GM18951 (cell line): ENCODE measurements at regions not wholly inside any gene's neighbourhood (a gene's known extent, or its start where the extent isn't known, plus 50 kb on each side); places are given as distances from the start of the nearest gene placed in this dataset.

Experiments used
- POLR2A ChIP-seq: IDR thresholded peaks from 4 replicates; pipeline ENCODE4 v1.6.1; 2011; ENCODE audit warnings: mild to moderate bottlenecking; ENCODE audit not compliant: insufficient read length, insufficient read depth; ENCODE audit errors: extremely low read depth
- in situ Hi-C: fragments of 300-500 bp; cut with MboI; formaldehyde crosslinking; loops from one replicate; pipeline ENCODE4 v1.12.0; 2022; ENCODE audit warnings: low sequenced_read_pairs, mixed read lengths, inconsistent platforms; ENCODE audit not compliant: unreplicated experiment

GRCh38 chr4:147370473-147370872, 110.4 kb upstream of the EDNRA start:
- no peak for TF ChIP-seq POLR2A
- in situ Hi-C loops: no loop called here

GRCh38 chr4:147370881-147371280, 110.0 kb upstream of the EDNRA start:
- no peak for TF ChIP-seq POLR2A
- in situ Hi-C loops: no loop called here

GRCh38 chr4:147371661-147372060, 109.2 kb upstream of the EDNRA start:
- no peak for TF ChIP-seq POLR2A
- in situ Hi-C loops: no loop called here

DNA sequence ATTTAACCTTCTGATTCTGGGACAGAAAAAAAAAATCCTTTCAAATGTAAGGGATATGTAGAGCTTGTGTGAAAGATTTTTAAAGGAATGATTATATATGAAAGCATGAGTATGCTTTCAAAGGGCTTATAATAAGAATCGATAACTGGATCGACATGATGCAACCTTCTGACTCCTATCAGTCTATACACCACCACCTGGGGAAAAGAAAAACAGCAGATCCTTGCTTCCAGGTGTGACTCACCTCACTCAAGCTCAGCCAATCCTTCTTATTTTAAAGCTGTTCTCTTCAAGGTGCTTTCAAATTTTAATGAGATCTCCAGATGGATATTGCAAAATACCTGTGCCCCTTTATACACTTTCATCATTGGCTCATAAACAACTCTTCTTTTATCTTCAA, 102.1 kb upstream of the EDNRA start:
- in situ Hi-C loops: no loop called here
- TF ChIP-seq POLR2A: no peak

DNA sequence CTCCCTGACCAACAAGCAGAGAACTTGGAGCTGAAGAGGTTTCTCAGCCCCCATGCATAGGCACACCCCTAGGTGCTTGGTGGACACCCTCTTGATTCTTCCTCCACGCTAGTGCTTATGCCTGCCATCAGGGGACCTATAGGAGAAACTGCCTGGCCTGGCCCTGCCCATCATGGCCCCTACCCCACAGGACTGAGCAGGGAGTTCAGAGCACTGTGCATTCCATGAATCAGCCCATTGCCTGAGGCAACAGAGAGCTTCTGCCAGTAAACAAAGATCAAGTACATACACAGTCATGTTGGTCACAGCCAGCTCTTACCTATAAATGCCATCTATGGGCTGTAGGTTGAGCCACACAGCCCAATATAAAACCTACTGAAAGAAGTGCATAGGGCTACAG, 99.1 kb upstream of the EDNRA start:
- in situ Hi-C loops: no loop called here
- TF ChIP-seq POLR2A: no peak

DNA sequence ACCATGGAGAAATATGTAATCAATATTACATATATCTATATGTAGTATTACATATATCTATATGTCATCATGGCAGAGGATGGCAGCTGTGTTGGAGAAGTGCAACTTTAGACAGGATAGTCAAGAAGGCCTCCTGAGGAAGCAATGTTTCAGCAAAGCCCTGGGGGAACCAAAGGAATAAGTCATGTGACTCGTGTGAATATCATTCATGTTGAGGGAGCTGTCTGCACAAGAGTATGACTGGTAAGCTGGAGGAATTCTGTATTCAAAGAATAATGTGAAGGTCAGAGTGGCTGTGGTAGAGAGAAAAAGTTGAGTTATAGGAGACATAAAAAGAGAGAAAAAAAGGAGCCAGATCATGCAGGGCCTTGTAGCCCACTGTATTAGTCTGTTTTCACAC, 92.9 kb upstream of the EDNRA start:
- in situ Hi-C loops: no loop called here
- no peak for TF ChIP-seq POLR2A

DNA sequence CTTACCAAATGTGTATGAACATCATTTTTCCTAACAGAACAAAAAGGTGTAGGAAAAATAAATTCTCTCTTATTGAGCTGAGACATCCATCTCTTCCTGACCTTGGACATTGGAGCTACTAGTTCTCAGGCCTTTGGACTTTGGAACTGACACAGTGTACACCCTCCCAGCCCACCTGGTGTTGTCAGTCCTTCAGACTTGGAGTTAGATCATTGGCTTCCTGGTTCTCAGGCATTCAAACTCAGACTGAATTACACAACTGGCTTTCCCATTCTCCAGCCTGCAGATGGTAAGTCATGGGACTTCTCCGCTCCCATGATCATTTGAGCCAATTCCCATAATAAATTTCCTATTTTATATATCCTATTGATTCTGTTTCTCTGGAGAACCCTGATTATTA, 84.8 kb upstream of the EDNRA start:
- TF ChIP-seq POLR2A: no peak
- in situ Hi-C loops: no loop called here

DNA sequence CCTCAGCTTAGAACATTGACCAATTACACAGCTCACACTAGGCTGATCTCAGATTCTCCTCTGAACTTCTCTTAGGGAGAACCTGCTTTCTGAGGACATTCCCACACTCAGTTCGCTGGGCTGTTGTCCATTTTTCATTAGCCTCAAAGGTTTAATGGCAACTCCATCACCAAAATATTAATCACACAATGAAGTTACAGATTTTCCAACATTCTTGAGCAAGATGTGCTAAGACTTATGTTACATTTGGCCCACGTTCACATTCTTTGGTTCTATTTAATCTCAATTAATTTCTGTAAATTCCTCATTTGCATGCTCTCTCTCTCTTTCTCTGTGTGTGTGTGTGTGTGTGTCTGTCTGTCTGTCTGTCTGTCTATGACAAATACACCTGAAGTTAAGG, 82.3 kb upstream of the EDNRA start:
- in situ Hi-C loops: no loop called here
- no peak for TF ChIP-seq POLR2A

GRCh38 chr4:147400721-147401120, 80.2 kb upstream of the EDNRA start:
- in situ Hi-C loops: no loop called here
- no peak for TF ChIP-seq POLR2A

GRCh38 chr4:147401221-147401620, 79.7 kb upstream of the EDNRA start:
- no peak for TF ChIP-seq POLR2A

GRCh38 chr4:147407261-147408045, 73.4 kb upstream of the EDNRA start:
- TF ChIP-seq POLR2A: no peak
- in situ Hi-C loops: no loop called here

More at GRCh38 chr4:147401221-147401620, 79.7 kb upstream of the EDNRA start:
- in situ Hi-C loops: no loop called here

DNA sequence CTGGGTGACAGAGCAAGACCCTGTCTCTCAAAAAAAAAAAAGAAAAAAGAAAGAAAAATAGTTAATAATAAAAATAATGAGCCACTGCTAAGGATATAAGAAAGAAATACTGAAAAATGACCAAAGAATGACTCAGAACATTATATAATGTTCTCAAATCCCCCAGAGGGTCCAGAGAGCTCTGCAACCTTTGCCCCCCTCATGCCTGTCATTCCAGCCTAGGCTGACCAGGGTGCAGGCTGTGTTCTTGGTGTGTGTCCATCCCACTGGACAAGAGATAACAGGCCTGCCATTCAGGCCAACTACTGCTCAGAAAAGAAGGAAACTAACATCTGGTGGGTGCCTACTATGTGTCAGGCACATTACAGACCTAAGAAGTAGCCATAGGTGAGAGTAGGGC, 72.7 kb upstream of the EDNRA start:
- TF ChIP-seq POLR2A: no peak
- in situ Hi-C loops: no loop called here

GRCh38 chr4:147409350-147409749, 71.5 kb upstream of the EDNRA start:
- no peak for TF ChIP-seq POLR2A
- in situ Hi-C loops: no loop called here

- in situ Hi-C loops: no loop called here
- no peak for TF ChIP-seq POLR2A
Observed at GRCh38 chr4:147418226-147418625, 62.7 kb upstream of the EDNRA start.

- no peak for TF ChIP-seq POLR2A
- in situ Hi-C loops: no loop called here
Observed at GRCh38 chr4:147421456-147421855, 59.4 kb upstream of the EDNRA start.

- in situ Hi-C loops: no loop called here
- no peak for TF ChIP-seq POLR2A
Observed at GRCh38 chr4:147423229-147423628, 57.7 kb upstream of the EDNRA start.
